ENCODE measurements at regions not wholly inside any gene's neighbourhood (a gene's known extent, or its start where the extent isn't known, plus 50 kb on each side); places are given as distances from the start of the nearest gene placed in this dataset.

- TF ChIP-seq CTCF (optimal IDR thresholded peaks at IDR 0.05 in 1 of 3, IDR thresholded peaks at IDR 0.05 in 1 of 3, conservative IDR thresholded peaks at IDR 0.05 in 1 of 3; ENCODE audit: extremely low read depth in 1 of 3, insufficient read depth in 2 of 3, low read length in 3 of 3) (no peak), EZH2 (IDR thresholded peaks at IDR 0.05; ENCODE audit: low read length) (no peak)
Measured at GRCh38 chr20:16952965-16953364, 204.8 kb downstream of the OTOR start.

Measured in keratinocyte (primary cell).